Mammary epithelial cell (primary cell): ENCODE measurements at regions not wholly inside any gene's neighbourhood (a gene's known extent, or its start where the extent isn't known, plus 50 kb on each side); places are given as distances from the start of the nearest gene placed in this dataset.

Experiments used
- EZH2 ChIP-seq: IDR thresholded peaks from 2 replicates; pipeline ENCODE4 v1.6.1; 2012; ENCODE audit warnings: low read length, inconsistent platforms, borderline replicate concordance
- TF ChIP-seq, protein P1 (sequence below), 2 donors: IDR thresholded peaks in 1 of 2; conservative IDR thresholded peaks in 1 of 2; 2 replicates each; pipeline ENCODE4 v1.5.1; 2011 to 2012; ENCODE audit warnings: inconsistent platforms in 2 of 2, low read length in 2 of 2, mild to moderate bottlenecking in 2 of 2, control low read depth in 1 of 2, low read depth in 1 of 2; ENCODE audit not compliant: insufficient read depth in 1 of 2; ENCODE audit errors: extremely low read depth in 1 of 2

- TF ChIP-seq, protein P1, sequence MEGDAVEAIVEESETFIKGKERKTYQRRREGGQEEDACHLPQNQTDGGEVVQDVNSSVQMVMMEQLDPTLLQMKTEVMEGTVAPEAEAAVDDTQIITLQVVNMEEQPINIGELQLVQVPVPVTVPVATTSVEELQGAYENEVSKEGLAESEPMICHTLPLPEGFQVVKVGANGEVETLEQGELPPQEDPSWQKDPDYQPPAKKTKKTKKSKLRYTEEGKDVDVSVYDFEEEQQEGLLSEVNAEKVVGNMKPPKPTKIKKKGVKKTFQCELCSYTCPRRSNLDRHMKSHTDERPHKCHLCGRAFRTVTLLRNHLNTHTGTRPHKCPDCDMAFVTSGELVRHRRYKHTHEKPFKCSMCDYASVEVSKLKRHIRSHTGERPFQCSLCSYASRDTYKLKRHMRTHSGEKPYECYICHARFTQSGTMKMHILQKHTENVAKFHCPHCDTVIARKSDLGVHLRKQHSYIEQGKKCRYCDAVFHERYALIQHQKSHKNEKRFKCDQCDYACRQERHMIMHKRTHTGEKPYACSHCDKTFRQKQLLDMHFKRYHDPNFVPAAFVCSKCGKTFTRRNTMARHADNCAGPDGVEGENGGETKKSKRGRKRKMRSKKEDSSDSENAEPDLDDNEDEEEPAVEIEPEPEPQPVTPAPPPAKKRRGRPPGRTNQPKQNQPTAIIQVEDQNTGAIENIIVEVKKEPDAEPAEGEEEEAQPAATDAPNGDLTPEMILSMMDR (conservative IDR thresholded peaks at IDR 0.05 in 1 of 2, IDR thresholded peaks at IDR 0.05 in 1 of 2; ENCODE audit: extremely low read depth in 1 of 2, insufficient read depth in 1 of 2, low read depth in 1 of 2, low read length in 2 of 2): no peak
- TF ChIP-seq EZH2: no peak
These were observed 601.5 kb upstream of the NRSN1 start for GRCh38 chr6:23524548-23524947.
